HCT116 (cell line): ENCODE measurements at regions not wholly inside any gene's neighbourhood (a gene's known extent, or its start where the extent isn't known, plus 50 kb on each side); places are given as distances from the start of the nearest gene placed in this dataset.

Experiments used
- ATAC-seq: fragments of 200-7000 bp; cut with Tn5 transposase; 2 replicates; pipeline ENCODE4 v1.9.1; 2020; ENCODE audit warnings: mild to moderate bottlenecking, moderate library complexity
- BruUV-seq: library from RNA; stranded (reverse); fragments of 400-500 nt; replicated peaks from 2 replicates; lab custom pipeline; 2021; lab: Mats Ljungman, UMichigan
- CTCF ChIA-PET: fragments of 300-600 bp; sonication (Branson Sonifier 250); formaldehyde crosslinking; loops from one replicate; lab custom pipeline; 2021; ENCODE audit warnings: antibody characterized with exemption; lab: Charles Lee
- POLR2A ChIA-PET: fragments of 300-600, 350-600 bp; sonication (Branson Sonifier 250); formaldehyde crosslinking; loops from one replicate; lab custom pipeline; 2021; ENCODE audit warnings: antibody characterized with exemption; lab: Charles Lee
- RAD21 ChIA-PET, 2 experiments: fragments of 300-600 bp; sonication (Branson Sonifier 250); formaldehyde crosslinking; loops; one replicate each; lab custom pipeline; 2023; ENCODE audit warnings: low total read pairs in 2 of 2; ENCODE audit not compliant: uncharacterized antibody in 2 of 2, unreplicated experiment in 2 of 2, low non-redundant PET in 1 of 2; lab: Charles Lee
- DNase-seq: peaks from one replicate; pipeline ENCODE4 v3.0.0-alpha.2; 2010; ENCODE audit warnings: low read depth, low spot score
- H2AFZ ChIP-seq: fragments of 200-600 bp; shearing (Covaris generic), sonication (generic); 2 replicates; pipeline ENCODE4 v1.6.1; 2017; ENCODE audit warnings: low read depth, mixed run types, mixed read lengths, antibody characterized with exemption, low read length; ENCODE audit not compliant: poor library complexity, severe bottlenecking
- H3K27ac ChIP-seq: 2 replicates; pipeline ENCODE4 v1.5.1; 2012; ENCODE audit warnings: low read depth, low read length
- H3K27me3 ChIP-seq: fragments of 200-600 bp; sonication (generic); 2 replicates; pipeline ENCODE4 v1.6.1; 2016; ENCODE audit warnings: mixed run types, low read length, mixed read lengths; ENCODE audit not compliant: insufficient read depth
- H3K36me3 ChIP-seq, 2 experiments: fragments of 200-500 bp in 1 of 2; fragments of 200-600 bp in 1 of 2; sonication (Bioruptor generic) in 1 of 2; sonication (generic) in 1 of 2; 2 replicates each; pipeline versions ENCODE4 v1.5.1 to v1.6.1; 2014 to 2016; ENCODE audit warnings: low read length in 2 of 2, inconsistent platforms in 1 of 2, mixed read lengths in 1 of 2, mixed run types in 1 of 2; ENCODE audit not compliant: insufficient read depth in 2 of 2, control insufficient read depth in 1 of 2
- H3K4me1 ChIP-seq, 2 experiments: fragments of 200-600 bp in 1 of 2; sonication (generic) in 1 of 2; 2 replicates each; pipeline versions ENCODE4 v1.5.1 to v1.6.1; 2012 to 2017; ENCODE audit warnings: low read length in 2 of 2, inconsistent platforms in 1 of 2, mild to moderate bottlenecking in 1 of 2, mixed read lengths in 1 of 2, mixed run types in 1 of 2, moderate library complexity in 1 of 2; ENCODE audit not compliant: insufficient read depth in 2 of 2, control insufficient read depth in 1 of 2
- H3K4me2 ChIP-seq: fragments of 200-600 bp; sonication (generic); 2 replicates; pipeline ENCODE4 v1.6.1; 2017; ENCODE audit warnings: mixed run types, low read length, mixed read lengths
- H3K4me3 ChIP-seq, 2 experiments: fragments of 200-600 bp in 1 of 2; sonication (generic) in 1 of 2; replicated peaks in 1 of 2; 2 replicates each; pipeline ENCODE4 v1.5.1; 2011 to 2016; ENCODE audit warnings: low read length in 2 of 2, control low read depth in 1 of 2, low read depth in 1 of 2, mild to moderate bottlenecking in 1 of 2, mixed read lengths in 1 of 2, mixed run types in 1 of 2
- H3K79me2 ChIP-seq: fragments of 200-600 bp; sonication (generic); 2 replicates; pipeline ENCODE4 v1.6.1; 2017; ENCODE audit warnings: mild to moderate bottlenecking, mixed run types, low read length, moderate library complexity, mixed read lengths; ENCODE audit not compliant: insufficient read depth
- H3K9ac ChIP-seq: fragments of 200-600 bp; sonication (generic); 2 replicates; pipeline ENCODE4 v1.6.1; 2016; ENCODE audit warnings: low read length, mixed read lengths
- H3K9me2 ChIP-seq: fragments of 200-600 bp; sonication (generic), shearing (Covaris generic); 2 replicates; pipeline ENCODE4 v1.6.1; 2017; ENCODE audit warnings: mixed run types, mild to moderate bottlenecking, moderate library complexity; ENCODE audit not compliant: insufficient read depth
- H3K9me3 ChIP-seq, 2 experiments: fragments of 200-500 bp in 1 of 2; fragments of 200-600 bp in 1 of 2; sonication (Bioruptor generic) in 1 of 2; sonication (generic) in 1 of 2; 2 replicates each; pipeline ENCODE4 v1.6.1; 2014 to 2017; ENCODE audit warnings: low read length in 2 of 2, mixed read lengths in 2 of 2, inconsistent platforms in 1 of 2, low read depth in 1 of 2, mild to moderate bottlenecking in 1 of 2, mixed run types in 1 of 2, moderate library complexity in 1 of 2; ENCODE audit not compliant: control insufficient read depth in 1 of 2, insufficient read depth in 1 of 2
- H4K20me1 ChIP-seq: fragments of 200-600 bp; sonication (generic), shearing (Covaris generic); 2 replicates; pipeline ENCODE4 v1.6.1; 2017; ENCODE audit warnings: mixed run types, mild to moderate bottlenecking, moderate library complexity; ENCODE audit not compliant: insufficient read depth
- CEBPB ChIP-seq: IDR thresholded peaks from 2 replicates; pipeline ENCODE4 v1.6.1; 2012; ENCODE audit warnings: low read depth
- EGR1 ChIP-seq: IDR thresholded peaks from 2 replicates; pipeline ENCODE4 v1.6.1; 2012; ENCODE audit warnings: low read depth
- ELF1 ChIP-seq: IDR thresholded peaks from 2 replicates; pipeline ENCODE4 v1.6.1; 2012; ENCODE audit warnings: low read depth, borderline replicate concordance
- EZH2phosphoT487 ChIP-seq: fragments of 200-600 bp; IDR thresholded peaks from 2 replicates; pipeline ENCODE4 v1.6.1; 2018; ENCODE audit warnings: antibody characterized with exemption, borderline replicate concordance
- FOSL1 ChIP-seq: IDR thresholded peaks from 2 replicates; pipeline ENCODE4 v1.6.1; 2012; ENCODE audit warnings: low read depth
- POLR2A ChIP-seq: IDR thresholded peaks from 2 replicates; pipeline ENCODE4 v1.7.0; 2011; ENCODE audit warnings: borderline replicate concordance; ENCODE audit not compliant: insufficient read depth, insufficient read length; ENCODE audit errors: extremely low read depth
- POLR2AphosphoS5 ChIP-seq: IDR thresholded peaks from 2 replicates; pipeline ENCODE4 v1.6.1; 2011; ENCODE audit warnings: mild to moderate bottlenecking, low read depth, low read length, moderate library complexity
- RAD21 ChIP-seq: IDR thresholded peaks from 2 replicates; pipeline ENCODE4 v1.6.1; 2012; ENCODE audit warnings: low read depth, mild to moderate bottlenecking
- SP1 ChIP-seq: IDR thresholded peaks from 2 replicates; pipeline ENCODE4 v1.6.1; 2012; ENCODE audit warnings: low read depth
- TCF7L2 ChIP-seq: IDR thresholded peaks from 2 replicates; pipeline ENCODE4 v1.7.0; 2011; ENCODE audit warnings: borderline replicate concordance, inconsistent platforms; ENCODE audit not compliant: insufficient read depth, insufficient read length; ENCODE audit errors: extremely low read depth
- YY1 ChIP-seq: IDR thresholded peaks from 2 replicates; pipeline ENCODE4 v1.6.1; 2011; ENCODE audit warnings: low read length, low read depth, moderate library complexity, mild to moderate bottlenecking; ENCODE audit not compliant: insufficient replicate concordance; ENCODE audit errors: extremely low read depth
- intact Hi-C: fragments of 100-400 bp; cut with micrococcal nuclease; formaldehyde crosslinking; loops from 2 replicates; pipeline ENCODE4 v1.10.0; 2022
- TF ChIP-seq, protein P1 (sequence below): IDR thresholded peaks from 2 replicates; pipeline ENCODE4 v1.6.1; 2011; ENCODE audit warnings: mild to moderate bottlenecking, low read length, moderate library complexity; ENCODE audit not compliant: insufficient replicate concordance; ENCODE audit errors: extremely low read depth
- TF ChIP-seq, protein P2 (sequence below): IDR thresholded peaks from 2 replicates; pipeline ENCODE4 v1.6.1; 2012; ENCODE audit warnings: low read depth
- TF ChIP-seq, protein P3 (sequence below): IDR thresholded peaks from 2 replicates; pipeline ENCODE4 v1.6.1; 2012
- TF ChIP-seq, protein P4 (sequence below): IDR thresholded peaks from 2 replicates; pipeline ENCODE4 v1.6.1; 2012

DNA sequence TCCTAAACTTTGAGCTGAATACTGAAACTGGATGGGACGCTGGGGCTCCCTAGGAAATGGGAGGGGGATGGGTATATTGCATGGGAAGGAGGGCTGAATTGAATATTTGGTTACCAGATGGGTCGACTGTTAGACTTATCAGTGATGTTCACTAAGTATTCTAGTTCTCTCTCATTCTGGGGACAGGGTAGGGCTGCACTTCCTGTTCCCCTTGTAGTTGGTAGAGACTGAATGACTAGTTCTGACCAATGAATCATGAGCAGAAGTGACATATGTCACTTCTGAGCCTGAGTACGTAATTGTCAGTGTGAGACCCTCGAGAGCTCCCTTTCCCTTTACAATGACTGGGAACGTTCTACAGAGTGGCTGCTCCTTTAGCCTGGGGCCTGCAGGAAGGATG, 55.5 kb upstream of the DMRT1 start:
- CTCF ChIA-PET = no interaction called here
- no peak overlapping the region for H3K4me3 ChIP-seq
- TF ChIP-seq, protein P1, sequence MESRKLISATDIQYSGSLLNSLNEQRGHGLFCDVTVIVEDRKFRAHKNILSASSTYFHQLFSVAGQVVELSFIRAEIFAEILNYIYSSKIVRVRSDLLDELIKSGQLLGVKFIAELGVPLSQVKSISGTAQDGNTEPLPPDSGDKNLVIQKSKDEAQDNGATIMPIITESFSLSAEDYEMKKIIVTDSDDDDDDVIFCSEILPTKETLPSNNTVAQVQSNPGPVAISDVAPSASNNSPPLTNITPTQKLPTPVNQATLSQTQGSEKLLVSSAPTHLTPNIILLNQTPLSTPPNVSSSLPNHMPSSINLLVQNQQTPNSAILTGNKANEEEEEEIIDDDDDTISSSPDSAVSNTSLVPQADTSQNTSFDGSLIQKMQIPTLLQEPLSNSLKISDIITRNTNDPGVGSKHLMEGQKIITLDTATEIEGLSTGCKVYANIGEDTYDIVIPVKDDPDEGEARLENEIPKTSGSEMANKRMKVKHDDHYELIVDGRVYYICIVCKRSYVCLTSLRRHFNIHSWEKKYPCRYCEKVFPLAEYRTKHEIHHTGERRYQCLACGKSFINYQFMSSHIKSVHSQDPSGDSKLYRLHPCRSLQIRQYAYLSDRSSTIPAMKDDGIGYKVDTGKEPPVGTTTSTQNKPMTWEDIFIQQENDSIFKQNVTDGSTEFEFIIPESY = no peak
- TF ChIP-seq ELF1 = no peak
- no peak for TF ChIP-seq POLR2AphosphoS5
- no peak for TF ChIP-seq SP1
- TF ChIP-seq EGR1 = no peak
- no peak for TF ChIP-seq RAD21
- TF ChIP-seq, protein P2, sequence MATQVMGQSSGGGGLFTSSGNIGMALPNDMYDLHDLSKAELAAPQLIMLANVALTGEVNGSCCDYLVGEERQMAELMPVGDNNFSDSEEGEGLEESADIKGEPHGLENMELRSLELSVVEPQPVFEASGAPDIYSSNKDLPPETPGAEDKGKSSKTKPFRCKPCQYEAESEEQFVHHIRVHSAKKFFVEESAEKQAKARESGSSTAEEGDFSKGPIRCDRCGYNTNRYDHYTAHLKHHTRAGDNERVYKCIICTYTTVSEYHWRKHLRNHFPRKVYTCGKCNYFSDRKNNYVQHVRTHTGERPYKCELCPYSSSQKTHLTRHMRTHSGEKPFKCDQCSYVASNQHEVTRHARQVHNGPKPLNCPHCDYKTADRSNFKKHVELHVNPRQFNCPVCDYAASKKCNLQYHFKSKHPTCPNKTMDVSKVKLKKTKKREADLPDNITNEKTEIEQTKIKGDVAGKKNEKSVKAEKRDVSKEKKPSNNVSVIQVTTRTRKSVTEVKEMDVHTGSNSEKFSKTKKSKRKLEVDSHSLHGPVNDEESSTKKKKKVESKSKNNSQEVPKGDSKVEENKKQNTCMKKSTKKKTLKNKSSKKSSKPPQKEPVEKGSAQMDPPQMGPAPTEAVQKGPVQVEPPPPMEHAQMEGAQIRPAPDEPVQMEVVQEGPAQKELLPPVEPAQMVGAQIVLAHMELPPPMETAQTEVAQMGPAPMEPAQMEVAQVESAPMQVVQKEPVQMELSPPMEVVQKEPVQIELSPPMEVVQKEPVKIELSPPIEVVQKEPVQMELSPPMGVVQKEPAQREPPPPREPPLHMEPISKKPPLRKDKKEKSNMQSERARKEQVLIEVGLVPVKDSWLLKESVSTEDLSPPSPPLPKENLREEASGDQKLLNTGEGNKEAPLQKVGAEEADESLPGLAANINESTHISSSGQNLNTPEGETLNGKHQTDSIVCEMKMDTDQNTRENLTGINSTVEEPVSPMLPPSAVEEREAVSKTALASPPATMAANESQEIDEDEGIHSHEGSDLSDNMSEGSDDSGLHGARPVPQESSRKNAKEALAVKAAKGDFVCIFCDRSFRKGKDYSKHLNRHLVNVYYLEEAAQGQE = no peak
- no peak for TF ChIP-seq TCF7L2
- TF ChIP-seq POLR2A = no peak
- TF ChIP-seq, protein P3, sequence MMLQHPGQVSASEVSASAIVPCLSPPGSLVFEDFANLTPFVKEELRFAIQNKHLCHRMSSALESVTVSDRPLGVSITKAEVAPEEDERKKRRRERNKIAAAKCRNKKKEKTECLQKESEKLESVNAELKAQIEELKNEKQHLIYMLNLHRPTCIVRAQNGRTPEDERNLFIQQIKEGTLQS = no peak
- TF ChIP-seq EZH2phosphoT487 = no peak
- TF ChIP-seq CEBPB = no peak
- TF ChIP-seq, protein P4, sequence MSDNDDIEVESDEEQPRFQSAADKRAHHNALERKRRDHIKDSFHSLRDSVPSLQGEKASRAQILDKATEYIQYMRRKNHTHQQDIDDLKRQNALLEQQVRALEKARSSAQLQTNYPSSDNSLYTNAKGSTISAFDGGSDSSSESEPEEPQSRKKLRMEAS = no peak
- no peak for TF ChIP-seq YY1
- no peak for TF ChIP-seq FOSL1

More for the DNA sequence above, 55.5 kb upstream of the DMRT1 start:
- ChIA-PET RAD21 (no interaction called here), POLR2A (no interaction called here)
- Histone ChIP-seq H3K27ac (no peak overlapping the region), H4K20me1 (no peaks in the 10 kb centered on the region), H3K9me3 (no peaks in the 10 kb centered on the region), H3K79me2 (no peaks in the 10 kb centered on the region), H3K9me2 (no peaks in the 10 kb centered on the region), H3K9ac (no peak overlapping the region), H3K4me1 (no peaks in the 10 kb centered on the region), H3K36me3 (no peaks in the 10 kb centered on the region), H3K27me3 (no peaks in the 10 kb centered on the region), H3K4me2 (no peak overlapping the region), H2AFZ (no peak overlapping the region)
- ATAC-seq = no peak
- BruUV-seq = no TSS peak
- no peak for DNase-seq
- intact Hi-C loops = no loop called here
